ENCODE measurements at regions not wholly inside any gene's neighbourhood (a gene's known extent, or its start where the extent isn't known, plus 50 kb on each side); places are given as distances from the start of the nearest gene placed in this dataset.

GRCh38 chr7:27382307-27382706, 139.7 kb downstream of the EVX1 start:
- no peak for TF ChIP-seq CTCF (IDR thresholded peaks at IDR 0.05)
- TF ChIP-seq POLR2A (IDR thresholded peaks at IDR 0.05) = no peak
